Activated CD8-positive, alpha-beta memory T cell treated with anti-CD3 and anti-CD28 coated beads, Interleukin-2, amount 10 ng/mL, durations not matched to agents 7 days and 5 days (primary cell): ENCODE measurements at regions not wholly inside any gene's neighbourhood (a gene's known extent, or its start where the extent isn't known, plus 50 kb on each side); places are given as distances from the start of the nearest gene placed in this dataset.

Source experiments
- ATAC-seq: fragments of 150-1000 bp; cut with Tn5 transposase; one replicate; pipeline ENCODE4 v1.10.0; 2021; ENCODE audit warnings: moderate library complexity
- CTCF ChIA-PET: fragments of 350-600 bp; sonication (Branson Sonifier 250); formaldehyde crosslinking; loops from one replicate; lab custom pipeline; 2021; ENCODE audit warnings: antibody characterized with exemption; lab: Charles Lee
- DNase-seq: peaks from one replicate; pipeline ENCODE4 v3.0.0-alpha.2; 2020
- H3K27ac Mint-ChIP-seq: one replicate; pipeline ENCODE4 v1.8.0; 2021; ENCODE audit warnings: mild to moderate bottlenecking, mixed read lengths
- H3K27me3 Mint-ChIP-seq: one replicate; pipeline ENCODE4 v1.8.0; 2021; ENCODE audit warnings: mixed read lengths
- H3K36me3 Mint-ChIP-seq: one replicate; pipeline ENCODE4 v1.8.0; 2021; ENCODE audit warnings: mild to moderate bottlenecking, mixed read lengths
- H3K4me1 Mint-ChIP-seq: one replicate; pipeline ENCODE4 v1.8.0; 2021; ENCODE audit warnings: mixed read lengths
- H3K4me3 Mint-ChIP-seq: one replicate; pipeline ENCODE4 v1.8.0; 2021; ENCODE audit warnings: mild to moderate bottlenecking, moderate library complexity, mixed read lengths
- H3K9me3 Mint-ChIP-seq: one replicate; pipeline ENCODE4 v1.8.0; 2022; ENCODE audit warnings: low read depth, mixed read lengths

DNA sequence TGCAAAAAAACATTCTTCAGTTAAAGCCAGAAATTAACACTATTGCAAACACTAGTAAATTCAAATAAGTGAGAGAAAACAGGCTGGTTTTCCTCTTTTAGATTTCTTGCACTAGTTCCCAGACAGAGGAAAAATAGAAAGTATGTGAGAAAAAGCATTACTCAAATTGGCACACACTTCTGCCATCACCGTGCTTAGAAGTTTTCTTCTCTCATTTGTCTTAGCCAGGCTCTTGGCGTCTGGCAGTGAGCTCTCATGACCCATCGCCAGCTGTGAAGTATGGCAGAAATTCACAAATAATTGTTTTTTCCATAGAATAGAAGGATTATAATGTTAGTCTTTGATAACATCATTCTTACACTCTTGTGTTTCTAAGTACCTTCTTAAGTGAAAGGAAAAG, 515.9 kb downstream of the GBE1 start:
- H3K27me3 Mint-ChIP-seq: no peaks in the 10 kb centered on the region

DNA sequence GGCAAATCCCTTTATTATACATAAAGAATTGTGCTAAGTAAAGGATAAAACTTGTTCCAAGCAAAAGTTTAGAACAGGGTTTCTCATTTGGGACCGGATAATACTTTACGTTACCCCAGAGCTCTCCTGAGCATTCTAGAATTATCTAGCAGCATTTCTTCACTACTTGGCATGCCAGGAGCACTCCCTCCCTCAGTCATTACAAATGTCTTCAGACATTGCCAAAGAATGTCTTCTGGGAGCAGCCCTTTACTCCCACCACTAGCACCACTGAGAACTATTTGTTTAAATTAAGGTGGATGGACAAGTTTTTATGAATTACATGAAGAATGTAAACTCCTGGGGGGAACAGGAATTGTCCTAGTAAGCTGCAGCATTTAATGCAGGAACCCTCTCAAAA, 516.4 kb downstream of the GBE1 start:
- H3K4me3 Mint-ChIP-seq: no peak overlapping the region
- ATAC-seq (no peak), DNase-seq (no peak)
- no peaks in the 10 kb centered on the region for H3K36me3 Mint-ChIP-seq
- H3K9me3 Mint-ChIP-seq: no peaks in the 10 kb centered on the region
- CTCF ChIA-PET: no interaction called here
- no peaks in the 10 kb centered on the region for H3K4me1 Mint-ChIP-seq
- no peak overlapping the region for H3K27ac Mint-ChIP-seq
- no peaks in the 10 kb centered on the region for H3K27me3 Mint-ChIP-seq

More for the DNA sequence above, 515.9 kb downstream of the GBE1 start:
- no peak overlapping the region for H3K4me3 Mint-ChIP-seq
- no peaks in the 10 kb centered on the region for H3K4me1 Mint-ChIP-seq
- no peaks in the 10 kb centered on the region for H3K36me3 Mint-ChIP-seq
- CTCF ChIA-PET: no interaction called here
- peaks cover under 1% of the 10 kb centered on the region for H3K9me3 Mint-ChIP-seq
- DNase-seq (no peak), ATAC-seq (no peak)
- H3K27ac Mint-ChIP-seq: no peak overlapping the region

DNA sequence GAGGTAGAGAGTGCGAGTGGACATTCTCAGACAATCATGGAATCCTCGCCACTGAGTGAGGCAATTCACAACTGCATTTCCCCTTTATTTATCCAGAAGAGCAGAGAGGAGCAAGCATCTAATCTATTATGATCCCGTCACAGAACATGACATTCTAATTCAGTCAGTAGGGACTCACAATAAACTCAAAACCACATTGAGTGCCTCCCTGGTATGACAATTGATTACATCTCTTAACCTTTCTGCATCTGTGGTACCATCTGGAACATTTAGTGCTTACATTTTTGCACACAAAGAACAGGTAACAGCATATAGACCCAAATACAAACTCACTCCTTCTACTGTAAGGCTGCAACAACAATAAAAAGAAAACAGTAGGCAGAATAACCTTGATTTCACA, 517.2 kb downstream of the GBE1 start:
- no peak overlapping the region for H3K27ac Mint-ChIP-seq
- no peak for DNase-seq
- CTCF ChIA-PET: no interaction called here
- H3K4me3 Mint-ChIP-seq: no peak overlapping the region
- H3K36me3 Mint-ChIP-seq: no peaks in the 10 kb centered on the region
- no peaks in the 10 kb centered on the region for H3K4me1 Mint-ChIP-seq
- no peaks in the 10 kb centered on the region for H3K27me3 Mint-ChIP-seq
- no peaks in the 10 kb centered on the region for H3K9me3 Mint-ChIP-seq
- ATAC-seq: no peak

DNA sequence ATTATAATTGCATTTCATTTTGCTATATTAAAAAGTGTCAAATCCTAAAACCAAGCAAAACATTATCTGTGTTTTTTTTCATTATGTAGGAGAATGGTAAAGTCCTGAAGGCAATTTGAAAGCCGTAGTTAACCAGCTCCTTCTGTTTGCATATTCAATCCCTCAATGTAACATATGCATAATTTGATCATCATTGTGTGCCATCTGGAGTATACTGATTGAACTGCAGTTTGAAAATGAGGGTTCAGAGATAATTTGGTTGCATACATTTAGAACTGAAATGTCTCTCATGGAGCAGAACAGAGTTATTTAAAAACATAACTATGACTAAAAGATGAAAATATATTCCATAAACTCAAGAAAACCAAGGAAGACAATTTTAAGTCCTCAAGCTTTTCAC, 518.6 kb downstream of the GBE1 start:
- CTCF ChIA-PET: no interaction called here
- H3K9me3 Mint-ChIP-seq: no peaks in the 10 kb centered on the region
- no peaks in the 10 kb centered on the region for H3K4me1 Mint-ChIP-seq
- no peak overlapping the region for H3K27ac Mint-ChIP-seq
- no peak for DNase-seq
- H3K27me3 Mint-ChIP-seq: no peaks in the 10 kb centered on the region
- ATAC-seq: no peak
- no peaks in the 10 kb centered on the region for H3K36me3 Mint-ChIP-seq
- H3K4me3 Mint-ChIP-seq: no peak overlapping the region

DNA sequence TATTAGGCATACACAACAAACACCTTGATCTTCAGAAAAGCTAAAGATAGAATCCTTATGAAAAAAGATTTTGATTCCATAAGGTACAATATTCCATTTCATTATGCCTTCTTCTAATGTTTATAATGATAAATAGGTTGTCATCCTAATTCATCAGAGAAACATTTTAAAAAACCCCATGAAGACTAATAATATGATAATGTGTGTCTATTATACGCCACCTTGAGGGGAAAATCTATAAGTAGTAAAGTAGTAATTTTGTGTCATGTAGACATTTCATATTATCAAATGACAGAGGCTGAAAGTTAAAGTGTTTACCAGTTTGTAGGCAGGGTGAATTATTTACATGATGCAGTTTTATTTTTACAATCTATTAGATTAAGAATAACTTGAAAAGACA, 524.3 kb downstream of the GBE1 start:
- Mint-ChIP-seq H3K36me3 (no peaks in the 10 kb centered on the region), H3K27ac (no peak overlapping the region), H3K9me3 (peaks cover 2% of the 10 kb centered on the region), H3K4me1 (no peaks in the 10 kb centered on the region), H3K4me3 (no peak overlapping the region), H3K27me3 (no peaks in the 10 kb centered on the region)
- ATAC-seq (no peak), DNase-seq (no peak)
- CTCF ChIA-PET: no interaction called here

DNA sequence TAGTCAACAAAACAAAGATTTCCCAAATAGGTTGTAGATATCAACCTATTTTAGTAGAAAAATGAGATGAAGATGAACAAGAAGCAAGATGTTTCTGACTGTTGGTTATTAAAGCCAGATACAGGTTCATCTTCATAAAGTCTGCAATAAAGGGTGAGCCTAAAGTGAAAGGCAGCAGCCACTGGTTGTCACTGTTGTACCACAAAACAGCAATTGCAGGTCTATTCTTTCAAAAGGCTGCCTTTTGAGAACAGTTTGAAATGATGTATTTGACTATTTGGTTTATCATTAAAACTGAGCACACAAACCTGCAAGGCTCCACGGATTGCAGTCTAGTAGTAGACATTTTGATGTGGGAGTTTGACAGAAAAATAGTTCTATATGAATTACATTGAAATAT, 543.4 kb downstream of the GBE1 start:
- Mint-ChIP-seq H3K4me3 (no peak overlapping the region), H3K27ac (no peak overlapping the region), H3K4me1 (no peaks in the 10 kb centered on the region), H3K27me3 (no peaks in the 10 kb centered on the region), H3K36me3 (no peaks in the 10 kb centered on the region), H3K9me3 (peaks cover 3% of the 10 kb centered on the region)
- CTCF ChIA-PET: no interaction called here
- ATAC-seq: no peak
- no peak for DNase-seq

DNA sequence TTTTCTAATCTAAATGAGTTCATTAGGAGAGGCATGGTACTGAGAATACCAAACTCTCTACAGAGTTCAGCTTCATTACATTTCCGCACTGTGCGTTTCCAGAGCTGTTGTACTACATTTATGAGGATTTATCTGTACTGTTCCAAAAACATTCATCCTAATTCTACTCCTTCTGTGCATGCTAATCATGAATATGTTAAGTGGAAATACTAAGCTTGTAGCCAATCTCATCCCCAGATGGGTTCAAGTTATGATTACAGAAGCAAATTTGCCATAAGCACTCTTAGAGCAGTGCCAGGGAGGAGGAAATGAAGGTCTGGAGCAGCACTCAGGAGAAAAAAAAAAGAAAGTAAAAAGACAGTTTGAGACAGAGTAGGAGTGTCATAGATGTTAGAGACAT, 544.3 kb downstream of the GBE1 start:
- no peak overlapping the region for H3K4me3 Mint-ChIP-seq
- CTCF ChIA-PET: no interaction called here
- H3K27ac Mint-ChIP-seq: no peak overlapping the region
- H3K4me1 Mint-ChIP-seq: no peaks in the 10 kb centered on the region
- DNase-seq (no peak), ATAC-seq (no peak)
- H3K9me3 Mint-ChIP-seq: peaks cover 3% of the 10 kb centered on the region
- H3K27me3 Mint-ChIP-seq: no peaks in the 10 kb centered on the region
- H3K36me3 Mint-ChIP-seq: no peaks in the 10 kb centered on the region

DNA sequence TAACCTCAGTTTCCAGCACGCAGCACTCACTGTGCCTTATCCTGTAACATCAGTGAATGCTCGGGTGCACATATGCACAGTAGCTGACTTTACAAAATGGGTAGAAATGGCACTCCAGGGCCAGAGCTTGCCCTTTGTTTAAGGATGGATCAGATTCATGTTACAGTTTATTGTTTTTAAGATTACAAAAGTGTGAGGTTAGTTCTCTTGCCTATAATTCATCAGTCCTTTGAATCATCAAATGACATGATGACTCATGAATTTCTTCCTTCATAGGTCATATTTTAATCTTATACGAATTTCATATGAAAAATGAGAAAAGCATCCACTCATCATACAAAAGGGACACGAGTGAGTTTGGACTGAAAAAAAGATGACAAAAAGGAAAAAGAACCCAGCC, 545.3 kb downstream of the GBE1 start:
- no peak for ATAC-seq
- no peaks in the 10 kb centered on the region for H3K4me1 Mint-ChIP-seq
- H3K4me3 Mint-ChIP-seq: no peak overlapping the region
- H3K36me3 Mint-ChIP-seq: no peaks in the 10 kb centered on the region
- H3K27me3 Mint-ChIP-seq: no peaks in the 10 kb centered on the region
- CTCF ChIA-PET: interaction anchor here (0.7 kb wide), 1 partner anchor 1897 kb away, joined by 3 read pairs; no protein-coding TSS in a partner anchor
- no peak overlapping the region for H3K27ac Mint-ChIP-seq
- peaks cover 3% of the 10 kb centered on the region for H3K9me3 Mint-ChIP-seq
- no peak for DNase-seq

DNA sequence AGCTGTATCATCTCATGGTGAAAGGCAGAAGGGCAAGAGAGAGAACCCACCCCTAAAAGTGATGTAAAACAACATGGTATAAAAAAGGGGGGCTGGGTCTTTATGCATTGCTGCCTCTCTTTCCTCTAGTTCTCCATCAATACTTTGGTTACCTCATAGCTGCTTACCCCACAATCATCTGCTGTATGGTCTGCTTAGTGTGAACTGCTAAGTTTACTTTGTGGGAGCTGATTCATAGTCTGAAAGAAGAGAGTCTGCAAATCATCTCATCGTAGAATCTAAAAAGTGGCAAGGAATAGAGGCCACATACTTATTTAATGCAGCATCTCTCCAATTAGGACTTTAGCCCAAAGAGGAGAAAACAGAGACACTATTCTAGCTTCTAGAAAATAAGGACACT, 546.8 kb downstream of the GBE1 start:
- H3K4me3 Mint-ChIP-seq: no peak overlapping the region
- DNase-seq (no peak), ATAC-seq (no peak)
- no peaks in the 10 kb centered on the region for H3K36me3 Mint-ChIP-seq
- no peak overlapping the region for H3K27ac Mint-ChIP-seq
- H3K9me3 Mint-ChIP-seq: peaks cover 2% of the 10 kb centered on the region
- CTCF ChIA-PET: no interaction called here
- H3K4me1 Mint-ChIP-seq: no peaks in the 10 kb centered on the region
- no peaks in the 10 kb centered on the region for H3K27me3 Mint-ChIP-seq

DNA sequence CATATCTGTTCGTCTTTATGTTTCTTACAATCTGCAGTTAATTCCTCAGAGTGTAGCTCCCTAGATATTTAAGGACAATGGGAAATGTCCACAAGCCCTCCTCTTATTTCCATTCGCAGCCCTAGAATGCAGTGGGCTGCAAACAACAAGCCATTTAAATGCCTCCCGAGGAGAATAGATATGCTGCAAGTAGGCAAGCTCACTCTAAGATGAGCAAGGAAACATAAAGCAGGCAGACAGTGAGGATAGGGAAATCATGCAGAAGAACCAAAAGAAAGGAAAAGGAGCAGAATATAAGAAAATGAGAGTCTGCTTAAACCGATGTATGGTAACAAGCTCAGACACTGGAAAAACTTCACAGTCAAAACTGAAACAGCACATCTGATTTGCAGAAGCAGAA, 561.9 kb downstream of the GBE1 start:
- CTCF ChIA-PET: no interaction called here
- peaks cover 2% of the 10 kb centered on the region for H3K9me3 Mint-ChIP-seq
- ATAC-seq (no peak), DNase-seq (no peak)
- no peaks in the 10 kb centered on the region for H3K4me1 Mint-ChIP-seq
- no peaks in the 10 kb centered on the region for H3K36me3 Mint-ChIP-seq
- no peaks in the 10 kb centered on the region for H3K27me3 Mint-ChIP-seq
- H3K4me3 Mint-ChIP-seq: no peak overlapping the region
- no peak overlapping the region for H3K27ac Mint-ChIP-seq

DNA sequence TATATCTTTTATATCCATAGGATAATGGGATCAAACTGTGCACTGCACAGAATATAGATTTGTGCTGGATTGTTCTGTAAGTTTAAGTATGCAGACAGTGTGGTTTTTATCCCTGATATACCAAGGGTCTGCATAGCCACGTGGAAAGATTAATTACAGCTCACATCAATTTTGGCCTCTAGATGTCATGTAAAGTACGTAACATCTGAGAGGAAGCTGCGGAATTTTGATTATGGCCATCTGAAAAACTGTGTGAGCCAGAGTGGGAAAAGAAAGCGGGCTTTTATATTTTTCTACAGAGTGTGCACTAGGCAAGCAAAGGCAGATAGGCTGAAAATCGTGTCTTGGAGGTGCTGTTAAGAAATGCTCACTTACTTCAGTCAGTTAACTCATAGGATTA, 562.7 kb downstream of the GBE1 start:
- CTCF ChIA-PET: no interaction called here
- no peak for ATAC-seq
- Mint-ChIP-seq H3K4me1 (no peaks in the 10 kb centered on the region), H3K9me3 (peaks cover 2% of the 10 kb centered on the region), H3K27me3 (no peaks in the 10 kb centered on the region), H3K4me3 (no peak overlapping the region), H3K36me3 (no peaks in the 10 kb centered on the region), H3K27ac (no peak overlapping the region)
- DNase-seq: no peak

DNA sequence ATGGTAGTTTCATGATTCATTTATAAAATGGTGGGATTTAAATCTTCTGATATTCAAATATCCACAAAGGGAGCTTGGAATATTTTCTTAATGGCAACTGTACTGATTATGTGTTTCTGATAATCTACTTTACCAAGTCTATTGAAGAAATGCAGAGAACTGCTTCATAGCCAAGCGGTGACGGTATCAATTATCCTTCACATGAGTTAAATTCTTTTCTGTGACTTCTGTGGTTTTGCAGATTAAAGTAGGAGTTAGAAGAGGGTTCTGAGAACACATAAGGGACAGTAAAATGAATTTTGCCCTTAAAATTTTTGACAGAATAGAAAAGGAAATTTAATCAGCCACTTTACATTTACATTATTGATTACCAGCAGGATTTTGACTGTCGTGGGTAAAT, 563.2 kb downstream of the GBE1 start:
- CTCF ChIA-PET: no interaction called here
- Mint-ChIP-seq H3K4me1 (no peaks in the 10 kb centered on the region), H3K27me3 (no peaks in the 10 kb centered on the region), H3K36me3 (no peaks in the 10 kb centered on the region), H3K4me3 (no peak overlapping the region), H3K9me3 (peaks cover 2% of the 10 kb centered on the region), H3K27ac (no peak overlapping the region)
- DNase-seq (no peak), ATAC-seq (no peak)

DNA sequence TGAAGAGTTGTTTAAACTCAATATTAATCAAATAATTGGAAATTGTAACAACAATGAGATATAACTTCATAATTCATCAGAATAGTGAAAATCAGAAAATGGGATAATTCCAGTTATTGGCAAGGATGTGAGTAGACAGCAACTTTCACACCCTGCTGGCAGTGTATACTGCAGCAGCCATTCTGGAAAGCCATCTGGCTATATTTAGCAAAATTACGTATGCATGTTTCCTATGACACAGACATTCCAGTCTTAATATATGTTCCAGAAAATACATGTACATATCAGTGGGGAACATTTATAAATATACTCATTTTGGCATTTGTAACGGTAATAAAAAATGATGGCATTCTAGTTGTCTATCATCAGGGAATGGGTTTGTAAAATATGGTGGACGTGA, 564.1 kb downstream of the GBE1 start:
- Mint-ChIP-seq H3K27ac (no peak overlapping the region), H3K9me3 (no peaks in the 10 kb centered on the region), H3K4me3 (no peak overlapping the region), H3K36me3 (no peaks in the 10 kb centered on the region), H3K27me3 (no peaks in the 10 kb centered on the region), H3K4me1 (no peaks in the 10 kb centered on the region)
- DNase-seq: no peak
- no peak for ATAC-seq
- CTCF ChIA-PET: no interaction called here

DNA sequence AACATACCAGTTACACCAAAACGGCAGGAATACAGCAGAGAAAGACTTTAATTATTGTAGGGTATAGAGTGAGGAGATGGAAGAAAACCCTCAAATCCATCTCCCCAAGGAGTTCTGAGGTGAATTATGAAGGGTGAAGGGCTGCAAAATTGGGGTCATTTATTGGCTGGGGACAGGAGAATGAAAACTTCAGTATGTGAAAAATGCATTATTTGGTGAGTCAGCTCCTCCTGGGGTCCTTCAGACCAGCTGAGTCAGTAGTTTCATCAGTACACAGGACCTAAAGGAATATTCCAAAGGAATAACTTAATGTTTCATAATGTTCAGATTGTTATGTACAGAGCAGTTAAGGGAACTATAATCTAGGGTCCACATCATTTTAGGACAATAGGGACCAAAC, 566.0 kb downstream of the GBE1 start:
- Mint-ChIP-seq H3K9me3 (no peaks in the 10 kb centered on the region), H3K27ac (no peak overlapping the region), H3K4me1 (no peaks in the 10 kb centered on the region), H3K4me3 (no peak overlapping the region), H3K27me3 (no peaks in the 10 kb centered on the region), H3K36me3 (no peaks in the 10 kb centered on the region)
- DNase-seq (no peak), ATAC-seq (no peak)
- CTCF ChIA-PET: no interaction called here

DNA sequence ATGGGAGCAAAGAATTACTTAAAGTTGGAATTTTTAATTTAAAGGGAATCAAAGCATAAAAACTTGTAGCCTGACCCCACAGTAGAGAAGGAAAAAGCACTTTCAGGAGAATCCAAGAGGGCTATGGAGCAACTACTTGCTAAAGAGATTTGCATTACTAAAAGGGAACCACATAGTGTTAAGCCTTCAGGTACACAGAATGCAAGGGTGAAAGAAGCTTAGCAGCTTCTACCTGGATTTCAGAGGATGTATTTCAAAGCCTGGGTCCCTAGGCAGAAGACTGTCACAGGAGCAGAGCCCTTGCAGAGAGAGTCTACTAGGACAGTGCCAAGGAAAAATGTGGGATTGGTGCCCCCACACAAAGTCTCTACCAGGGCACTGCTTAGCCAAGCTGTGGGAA, 575.0 kb downstream of the GBE1 start:
- Mint-ChIP-seq H3K4me1 (no peaks in the 10 kb centered on the region), H3K4me3 (no peak overlapping the region), H3K36me3 (no peaks in the 10 kb centered on the region), H3K27me3 (no peaks in the 10 kb centered on the region), H3K9me3 (peaks cover 18% of the 10 kb centered on the region), H3K27ac (no peak overlapping the region)
- DNase-seq (no peak), ATAC-seq (no peak)
- CTCF ChIA-PET: no interaction called here
